ENCODE measurements at regions not wholly inside any gene's neighbourhood (a gene's known extent, or its start where the extent isn't known, plus 50 kb on each side); places are given as distances from the start of the nearest gene placed in this dataset.

- no peaks in the 10 kb centered on the region for H3K9me2 ChIP-seq (ENCODE audit: insufficient read depth)
- ATAC-seq (no peak), DNase-seq (ENCODE audit: low spot score) (no peak)
- H3K27ac ChIP-seq (ENCODE audit: low read depth): no peak overlapping the region
- H3K4me1 ChIP-seq (ENCODE audit: insufficient read depth): peaks cover 53% of the 10 kb centered on the region
- Mint-ChIP-seq H3K4me1 (peaks cover 59% of the 10 kb centered on the region), H3K27me3 (ENCODE audit: insufficient read depth, low read depth, poor library complexity) (peaks cover 12% of the 10 kb centered on the region), H3K36me3 (ENCODE audit: low read depth) (0 out of 3 replicates have a peak, but pooled peaks cover 2% of the 10 kb centered on the region), H3K4me3 (no peak overlapping the region), H3K9me3 (no peaks in the 10 kb centered on the region; the same call in 2 of the 3 replicates), H3K27ac (no peak overlapping the region)
- no peaks in the 10 kb centered on the region for H4K20me1 ChIP-seq (replicated peaks; ENCODE audit: insufficient read depth)
- H3K79me2 ChIP-seq (replicated peaks; ENCODE audit: insufficient read depth): no peaks in the 10 kb centered on the region
- H2AFZ ChIP-seq: no peak overlapping the region
- TF ChIP-seq JUNB (IDR thresholded peaks at IDR 0.05; ENCODE audit: unreplicated experiment) (no peak), ZNF331 (CRISPR knock-in tag; IDR thresholded peaks at IDR 0.05; ENCODE audit: low read depth) (no peak), EZH2phosphoT487 (IDR thresholded peaks at IDR 0.05; ENCODE audit: unreplicated experiment) (no peak), REST (IDR thresholded peaks at IDR 0.05; ENCODE audit: unreplicated experiment) (no peak), STAT1 (IDR thresholded peaks at IDR 0.05; ENCODE audit: unreplicated experiment) (no peak), ZNF114 (CRISPR knock-in tag; IDR thresholded peaks at IDR 0.05) (no peak), NANOG (IDR thresholded peaks at IDR 0.05; ENCODE audit: borderline replicate concordance) (no peak), POLR2AphosphoS5 (IDR thresholded peaks at IDR 0.05; ENCODE audit: low read depth) (no peak), EZH2 (IDR thresholded peaks at IDR 0.05; ENCODE audit: low read depth, unreplicated experiment) (no peak), CTCF (conservative IDR thresholded peaks at IDR 0.05; ENCODE audit: low read depth in 2 of 2) (no peak), CREB1 (CRISPR knock-in tag; IDR thresholded peaks at IDR 0.05; ENCODE audit: low read depth) (no peak)
- TF ChIP-seq, protein P1, sequence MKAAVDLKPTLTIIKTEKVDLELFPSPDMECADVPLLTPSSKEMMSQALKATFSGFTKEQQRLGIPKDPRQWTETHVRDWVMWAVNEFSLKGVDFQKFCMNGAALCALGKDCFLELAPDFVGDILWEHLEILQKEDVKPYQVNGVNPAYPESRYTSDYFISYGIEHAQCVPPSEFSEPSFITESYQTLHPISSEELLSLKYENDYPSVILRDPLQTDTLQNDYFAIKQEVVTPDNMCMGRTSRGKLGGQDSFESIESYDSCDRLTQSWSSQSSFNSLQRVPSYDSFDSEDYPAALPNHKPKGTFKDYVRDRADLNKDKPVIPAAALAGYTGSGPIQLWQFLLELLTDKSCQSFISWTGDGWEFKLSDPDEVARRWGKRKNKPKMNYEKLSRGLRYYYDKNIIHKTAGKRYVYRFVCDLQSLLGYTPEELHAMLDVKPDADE (IDR thresholded peaks at IDR 0.05): no peak
- TF ChIP-seq, protein P2, sequence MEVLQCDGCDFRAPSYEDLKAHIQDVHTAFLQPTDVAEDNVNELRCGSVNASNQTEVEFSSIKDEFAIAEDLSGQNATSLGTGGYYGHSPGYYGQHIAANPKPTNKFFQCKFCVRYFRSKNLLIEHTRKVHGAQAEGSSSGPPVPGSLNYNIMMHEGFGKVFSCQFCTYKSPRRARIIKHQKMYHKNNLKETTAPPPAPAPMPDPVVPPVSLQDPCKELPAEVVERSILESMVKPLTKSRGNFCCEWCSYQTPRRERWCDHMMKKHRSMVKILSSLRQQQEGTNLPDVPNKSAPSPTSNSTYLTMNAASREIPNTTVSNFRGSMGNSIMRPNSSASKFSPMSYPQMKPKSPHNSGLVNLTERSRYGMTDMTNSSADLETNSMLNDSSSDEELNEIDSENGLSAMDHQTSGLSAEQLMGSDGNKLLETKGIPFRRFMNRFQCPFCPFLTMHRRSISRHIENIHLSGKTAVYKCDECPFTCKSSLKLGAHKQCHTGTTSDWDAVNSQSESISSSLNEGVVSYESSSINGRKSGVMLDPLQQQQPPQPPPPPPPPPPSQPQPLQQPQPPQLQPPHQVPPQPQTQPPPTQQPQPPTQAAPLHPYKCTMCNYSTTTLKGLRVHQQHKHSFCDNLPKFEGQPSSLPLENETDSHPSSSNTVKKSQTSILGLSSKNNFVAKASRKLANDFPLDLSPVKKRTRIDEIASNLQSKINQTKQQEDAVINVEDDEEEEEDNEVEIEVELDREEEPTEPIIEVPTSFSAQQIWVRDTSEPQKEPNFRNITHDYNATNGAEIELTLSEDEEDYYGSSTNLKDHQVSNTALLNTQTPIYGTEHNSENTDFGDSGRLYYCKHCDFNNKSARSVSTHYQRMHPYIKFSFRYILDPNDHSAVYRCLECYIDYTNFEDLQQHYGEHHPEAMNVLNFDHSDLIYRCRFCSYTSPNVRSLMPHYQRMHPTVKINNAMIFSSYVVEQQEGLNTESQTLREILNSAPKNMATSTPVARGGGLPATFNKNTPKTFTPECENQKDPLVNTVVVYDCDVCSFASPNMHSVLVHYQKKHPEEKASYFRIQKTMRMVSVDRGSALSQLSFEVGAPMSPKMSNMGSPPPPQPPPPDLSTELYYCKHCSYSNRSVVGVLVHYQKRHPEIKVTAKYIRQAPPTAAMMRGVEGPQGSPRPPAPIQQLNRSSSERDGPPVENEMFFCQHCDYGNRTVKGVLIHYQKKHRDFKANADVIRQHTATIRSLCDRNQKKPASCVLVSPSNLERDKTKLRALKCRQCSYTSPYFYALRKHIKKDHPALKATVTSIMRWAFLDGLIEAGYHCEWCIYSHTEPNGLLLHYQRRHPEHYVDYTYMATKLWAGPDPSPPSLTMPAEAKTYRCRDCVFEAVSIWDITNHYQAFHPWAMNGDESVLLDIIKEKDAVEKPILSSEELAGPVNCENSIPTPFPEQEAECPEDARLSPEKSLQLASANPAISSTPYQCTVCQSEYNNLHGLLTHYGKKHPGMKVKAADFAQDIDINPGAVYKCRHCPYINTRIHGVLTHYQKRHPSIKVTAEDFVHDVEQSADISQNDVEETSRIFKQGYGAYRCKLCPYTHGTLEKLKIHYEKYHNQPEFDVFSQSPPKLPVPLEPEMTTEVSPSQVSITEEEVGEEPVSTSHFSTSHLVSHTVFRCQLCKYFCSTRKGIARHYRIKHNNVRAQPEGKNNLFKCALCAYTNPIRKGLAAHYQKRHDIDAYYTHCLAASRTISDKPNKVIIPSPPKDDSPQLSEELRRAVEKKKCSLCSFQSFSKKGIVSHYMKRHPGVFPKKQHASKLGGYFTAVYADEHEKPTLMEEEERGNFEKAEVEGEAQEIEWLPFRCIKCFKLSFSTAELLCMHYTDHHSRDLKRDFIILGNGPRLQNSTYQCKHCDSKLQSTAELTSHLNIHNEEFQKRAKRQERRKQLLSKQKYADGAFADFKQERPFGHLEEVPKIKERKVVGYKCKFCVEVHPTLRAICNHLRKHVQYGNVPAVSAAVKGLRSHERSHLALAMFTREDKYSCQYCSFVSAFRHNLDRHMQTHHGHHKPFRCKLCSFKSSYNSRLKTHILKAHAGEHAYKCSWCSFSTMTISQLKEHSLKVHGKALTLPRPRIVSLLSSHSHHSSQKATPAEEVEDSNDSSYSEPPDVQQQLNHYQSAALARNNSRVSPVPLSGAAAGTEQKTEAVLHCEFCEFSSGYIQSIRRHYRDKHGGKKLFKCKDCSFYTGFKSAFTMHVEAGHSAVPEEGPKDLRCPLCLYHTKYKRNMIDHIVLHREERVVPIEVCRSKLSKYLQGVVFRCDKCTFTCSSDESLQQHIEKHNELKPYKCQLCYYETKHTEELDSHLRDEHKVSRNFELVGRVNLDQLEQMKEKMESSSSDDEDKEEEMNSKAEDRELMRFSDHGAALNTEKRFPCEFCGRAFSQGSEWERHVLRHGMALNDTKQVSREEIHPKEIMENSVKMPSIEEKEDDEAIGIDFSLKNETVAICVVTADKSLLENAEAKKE (CRISPR knock-in tag; IDR thresholded peaks at IDR 0.05): no peak
- no peaks in the 10 kb centered on the region for H3K36me3 ChIP-seq (ENCODE audit: insufficient read depth)
- H3K4me2 ChIP-seq: no peak overlapping the region
- H3K4me3 ChIP-seq: no peak overlapping the region
- H3F3A ChIP-seq (replicated peaks; ENCODE audit: low read depth): no peaks in the 10 kb centered on the region; the same call in 1 of the 2 replicates
- H3K27me3 ChIP-seq (ENCODE audit: insufficient read depth): no peaks in the 10 kb centered on the region
Measured at GRCh38 chr1:239812580-239812979, 279.1 kb upstream of the FMN2 start.

Data from GM23338 (cell line).